OCI-LY1 (cell line): ENCODE measurements at regions not wholly inside any gene's neighbourhood (a gene's known extent, or its start where the extent isn't known, plus 50 kb on each side); places are given as distances from the start of the nearest gene placed in this dataset.

ENCODE experiments used
- EZH2 ChIP-seq: fragments of 200-600 bp; sonication (generic), shearing (Covaris generic); IDR thresholded peaks from 2 replicates; pipeline ENCODE4 v1.8.0; 2017; ENCODE audit warnings: borderline replicate concordance, mixed run types, mild to moderate bottlenecking, antibody characterized with exemption, low read length, moderate library complexity, mixed read lengths
- TF ChIP-seq, protein P1 (sequence below): fragments of 200-600 bp; sonication (generic), shearing (Covaris generic); IDR thresholded peaks from 2 replicates; pipeline ENCODE4 v1.5.1; 2017; ENCODE audit warnings: mild to moderate bottlenecking, antibody characterized with exemption, low read length, moderate library complexity, mixed read lengths

DNA sequence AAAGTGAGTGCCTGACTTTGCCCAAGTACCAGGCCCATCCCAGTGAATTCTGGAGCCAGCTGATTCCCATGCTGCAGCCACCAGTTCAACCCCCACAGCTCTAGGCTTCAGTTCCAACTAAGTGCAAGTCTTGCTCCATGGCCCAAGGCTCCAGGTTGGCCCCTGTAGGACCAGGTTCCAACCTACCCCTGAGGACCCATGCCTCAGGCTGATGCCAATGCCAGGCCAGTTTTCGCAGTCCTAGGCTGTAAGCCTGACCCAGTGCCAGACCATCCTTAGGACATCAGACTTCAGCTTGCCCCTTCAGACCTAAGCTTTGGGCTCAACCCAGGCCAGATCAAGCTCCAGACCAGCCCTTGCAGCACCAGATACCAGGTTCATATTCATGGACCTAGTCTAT lies 352.6 kb downstream of the FSCB start:
- TF ChIP-seq, protein P1, sequence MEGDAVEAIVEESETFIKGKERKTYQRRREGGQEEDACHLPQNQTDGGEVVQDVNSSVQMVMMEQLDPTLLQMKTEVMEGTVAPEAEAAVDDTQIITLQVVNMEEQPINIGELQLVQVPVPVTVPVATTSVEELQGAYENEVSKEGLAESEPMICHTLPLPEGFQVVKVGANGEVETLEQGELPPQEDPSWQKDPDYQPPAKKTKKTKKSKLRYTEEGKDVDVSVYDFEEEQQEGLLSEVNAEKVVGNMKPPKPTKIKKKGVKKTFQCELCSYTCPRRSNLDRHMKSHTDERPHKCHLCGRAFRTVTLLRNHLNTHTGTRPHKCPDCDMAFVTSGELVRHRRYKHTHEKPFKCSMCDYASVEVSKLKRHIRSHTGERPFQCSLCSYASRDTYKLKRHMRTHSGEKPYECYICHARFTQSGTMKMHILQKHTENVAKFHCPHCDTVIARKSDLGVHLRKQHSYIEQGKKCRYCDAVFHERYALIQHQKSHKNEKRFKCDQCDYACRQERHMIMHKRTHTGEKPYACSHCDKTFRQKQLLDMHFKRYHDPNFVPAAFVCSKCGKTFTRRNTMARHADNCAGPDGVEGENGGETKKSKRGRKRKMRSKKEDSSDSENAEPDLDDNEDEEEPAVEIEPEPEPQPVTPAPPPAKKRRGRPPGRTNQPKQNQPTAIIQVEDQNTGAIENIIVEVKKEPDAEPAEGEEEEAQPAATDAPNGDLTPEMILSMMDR: no peak
- no peak for TF ChIP-seq EZH2
